Spleen (tissue), 11 donors: ENCODE measurements at regions not wholly inside any gene's neighbourhood (a gene's known extent, or its start where the extent isn't known, plus 50 kb on each side); places are given as distances from the start of the nearest gene placed in this dataset.

Experiments
- DNase-seq: peaks from one replicate; pipeline ENCODE4 v3.0.0-alpha.2; 2020
- H3K27ac ChIP-seq, 8 donors: fragments of 200-600 bp; sonication (generic) in 7 of 8; 1 replicate in 4 of 8; 2 replicates in 4 of 8; pipeline versions ENCODE4 v1.5.0 to v1.8.0; 2016 to 2021; ENCODE audit warnings: inconsistent platforms in 4 of 8, mild to moderate bottlenecking in 4 of 8, moderate library complexity in 1 of 8
- H3K27me3 ChIP-seq, 7 donors: fragments of 200-600 bp; sonication (generic) in 6 of 7; replicated peaks in 1 of 7; 1 replicate in 4 of 7; 2 replicates in 3 of 7; pipeline versions ENCODE4 v1.5.0 to v1.8.0; 2016 to 2021; ENCODE audit warnings: inconsistent platforms in 3 of 7, mild to moderate bottlenecking in 1 of 7
- H3K36me3 ChIP-seq, 6 donors: fragments of 200-600 bp; sonication (generic) in 5 of 6; 1 replicate in 4 of 6; 2 replicates in 2 of 6; pipeline versions ENCODE4 v1.5.0 to v1.8.0; 2016 to 2021; ENCODE audit warnings: inconsistent platforms in 2 of 6
- H3K4me1 ChIP-seq, 6 donors: fragments of 200-600 bp; sonication (generic) in 5 of 6; 1 replicate in 3 of 6; 2 replicates in 3 of 6; pipeline versions ENCODE4 v1.5.0 to v1.8.0; 2016 to 2021; ENCODE audit warnings: inconsistent platforms in 3 of 6
- H3K4me3 ChIP-seq, 8 donors: fragments of 200-600 bp; sonication (generic) in 7 of 8; 1 replicate in 4 of 8; 2 replicates in 4 of 8; pipeline versions ENCODE4 v1.5.0 to v1.8.0; 2016 to 2021; ENCODE audit warnings: inconsistent platforms in 4 of 8, mild to moderate bottlenecking in 4 of 8, moderate library complexity in 2 of 8
- H3K9me3 ChIP-seq, 8 donors: fragments of 200-600 bp; sonication (generic) in 7 of 8; 1 replicate in 4 of 8; 2 replicates in 4 of 8; pipeline versions ENCODE4 v1.5.0 to v1.8.0; 2016 to 2021; ENCODE audit warnings: inconsistent platforms in 4 of 8
- CTCF ChIP-seq, 11 experiments: fragments of 200-600 bp in 7 of 11; fragments of 450-650 bp in 4 of 11; sonication (generic) in 4 of 11; IDR thresholded peaks in 8 of 11; conservative IDR thresholded peaks in 3 of 11; 1 replicate in 7 of 11; 2 replicates in 4 of 11; pipeline versions ENCODE4 v1.4.0 to v1.8.0; 2016 to 2021; ENCODE audit warnings: antibody characterized with exemption in 11 of 11, inconsistent platforms in 4 of 11, mild to moderate bottlenecking in 1 of 11
- POLR2A ChIP-seq, 3 donors: fragments of 450-650 bp; IDR thresholded peaks; one replicate each; pipeline ENCODE4 v1.5.1; 2017; ENCODE audit warnings: antibody characterized with exemption in 3 of 3, mild to moderate bottlenecking in 1 of 3
- POLR2AphosphoS5 ChIP-seq, 3 donors: sonication (generic); formaldehyde crosslinking; IDR thresholded peaks; one replicate each; pipeline ENCODE4 v1.5.1; 2017; ENCODE audit warnings: antibody characterized with exemption in 3 of 3
- WGBS, 5 donors: extraction: QIAGEN DNeasy Blood & Tissue Kit in 3 of 5; methylation state at CpG; one replicate each; pipeline versions ENCODE4 v1.1.5 to v1.1.7; 2013 to 2018; 5-methylcytosine and 5-hydroxymethylcytosine counted together
- intact Hi-C: fragments of 100-400 bp; cut with DNase I; formaldehyde crosslinking; loops from one replicate; pipeline ENCODE4 v1.15.0; 2023; ENCODE audit warnings: low total_unique reads
- donor health status: healthy with polysubstance abuse.
- donor health status: DM: no; HTN: no; CAD: no; lungs with moderate emphysema.
- donor health status: DM: no; HTN: no; CAD: no.
- donor health status: Bipolar disorder and iron deficiency.
- donor health status: healthy.
- donor health status: DM: no; HTN: no; CAD: no.
- donor health status: DM: yes; HTN: yes; CAD: no.

GRCh38 chr6:163843218-163843617 is 428.7 kb downstream of the QKI start:
- DNase-seq = no peak
- H3K9me3 ChIP-seq = peaks cover 0 to 13% (median 5%) of the 10 kb centered on the region in 8 donors
- no peak overlapping the region for H3K4me3 ChIP-seq
- H3K4me1 ChIP-seq = no peaks in the 10 kb centered on the region
- WGBS, 5 donors = 71 to 81% (median 77%) methylated on average over 3 of the region's 3 CpGs
- no peaks in the 10 kb centered on the region for H3K36me3 ChIP-seq
- intact Hi-C loops = no loop called here
- no peaks in the 10 kb centered on the region for H3K27me3 ChIP-seq
- TF ChIP-seq POLR2AphosphoS5 (IDR thresholded peaks at IDR 0.05) = no peak
- no peak for TF ChIP-seq CTCF (IDR thresholded peaks at IDR 0.05 in 8 of 11, conservative IDR thresholded peaks at IDR 0.05 in 3 of 11)
- TF ChIP-seq POLR2A (IDR thresholded peaks at IDR 0.05) = no peak
- no peak overlapping the region for H3K27ac ChIP-seq

GRCh38 chr6:163842467-163842866 is 427.9 kb downstream of the QKI start:
- intact Hi-C loops = no loop called here
- Histone ChIP-seq H3K4me1 (no peaks in the 10 kb centered on the region), H3K27me3 (peaks cover 0 to 6% (median 0%) of the 10 kb centered on the region in 7 donors), H3K36me3 (no peaks in the 10 kb centered on the region), H3K9me3 (peaks cover 0 to 13% (median 5%) of the 10 kb centered on the region in 8 donors), H3K4me3 (no peak overlapping the region), H3K27ac (no peak overlapping the region)
- no peak for TF ChIP-seq CTCF (IDR thresholded peaks at IDR 0.05 in 8 of 11, conservative IDR thresholded peaks at IDR 0.05 in 3 of 11)
- TF ChIP-seq POLR2A (IDR thresholded peaks at IDR 0.05) = no peak
- TF ChIP-seq POLR2AphosphoS5 (IDR thresholded peaks at IDR 0.05) = no peak
- DNase-seq = no peak

GRCh38 chr6:163841733-163842132 is 427.2 kb downstream of the QKI start:
- H3K36me3 ChIP-seq = no peaks in the 10 kb centered on the region
- H3K9me3 ChIP-seq = peaks cover 0 to 13% (median 5%) of the 10 kb centered on the region in 8 donors
- H3K4me3 ChIP-seq = no peak overlapping the region
- TF ChIP-seq POLR2AphosphoS5 (IDR thresholded peaks at IDR 0.05) = no peak
- TF ChIP-seq CTCF (IDR thresholded peaks at IDR 0.05 in 8 of 11, conservative IDR thresholded peaks at IDR 0.05 in 3 of 11) = no peak
- no peak for TF ChIP-seq POLR2A (IDR thresholded peaks at IDR 0.05)
- WGBS, 5 donors = 83 to 93% (median 90%) methylated on average over 1 to 3 of the region's 3 CpGs
- intact Hi-C loops = no loop called here
- no peak overlapping the region for H3K27ac ChIP-seq
- no peak for DNase-seq
- no peaks in the 10 kb centered on the region for H3K4me1 ChIP-seq
- peaks cover 0 to 9% (median 0%) of the 10 kb centered on the region in 7 donors for H3K27me3 ChIP-seq

- Histone ChIP-seq H3K9me3 (peaks cover 0 to 13% (median 5%) of the 10 kb centered on the region in 8 donors), H3K4me1 (no peaks in the 10 kb centered on the region), H3K4me3 (no peak overlapping the region), H3K27ac (no peak overlapping the region), H3K27me3 (peaks cover 0 to 9% (median 0%) of the 10 kb centered on the region in 7 donors), H3K36me3 (no peaks in the 10 kb centered on the region)
- WGBS, 5 donors = 40 to 73% (median 50%) methylated on average over 1 to 2 of the region's 2 CpGs
- no peak for TF ChIP-seq POLR2AphosphoS5 (IDR thresholded peaks at IDR 0.05)
- TF ChIP-seq POLR2A (IDR thresholded peaks at IDR 0.05) = no peak
- TF ChIP-seq CTCF (IDR thresholded peaks at IDR 0.05 in 8 of 11, conservative IDR thresholded peaks at IDR 0.05 in 3 of 11) = no peak
- intact Hi-C loops = no loop called here
- no peak for DNase-seq
These were observed 426.8 kb downstream of the QKI start for GRCh38 chr6:163841326-163841725.
